BJ (cell line): ENCODE measurements at regions not wholly inside any gene's neighbourhood (a gene's known extent, or its start where the extent isn't known, plus 50 kb on each side); places are given as distances from the start of the nearest gene placed in this dataset.

Source experiments
- CTCF ChIA-PET: fragments of 350-600 bp; formaldehyde crosslinking; extraction: SDS; loops from one replicate; lab custom pipeline; 2021; ENCODE audit warnings: antibody characterized with exemption, inconsistent platforms; lab: Yijun Ruan, JAX
- POLR2A ChIA-PET: fragments of 300-600 bp; sonication (Branson Sonifier 250); formaldehyde crosslinking; extraction: SDS; loops from one replicate; lab custom pipeline; 2021; ENCODE audit warnings: antibody characterized with exemption; lab: Charles Lee
- DNase-seq: peaks from one replicate; pipeline ENCODE4 v3.0.0-alpha.2; 2011; ENCODE audit warnings: low read depth
- H3K27me3 ChIP-seq: 2 replicates; pipeline ENCODE4 v1.6.0; 2011; ENCODE audit warnings: low read length; ENCODE audit not compliant: control insufficient read depth, insufficient read depth
- H3K36me3 ChIP-seq: 2 replicates; pipeline ENCODE4 v1.5.1; 2011; ENCODE audit warnings: low read length; ENCODE audit not compliant: control insufficient read depth, insufficient read depth
- H3K4me3 ChIP-seq: 2 replicates; pipeline ENCODE4 v1.5.1; 2011; ENCODE audit warnings: low read depth, mild to moderate bottlenecking, control low read depth, low read length
- TF ChIP-seq, protein P1 (sequence below): IDR thresholded peaks from 2 replicates; pipeline ENCODE4 v1.5.1; 2011; ENCODE audit warnings: low read depth, mild to moderate bottlenecking, control low read depth, inconsistent platforms, low read length, moderate library complexity; ENCODE audit not compliant: insufficient read depth

DNA sequence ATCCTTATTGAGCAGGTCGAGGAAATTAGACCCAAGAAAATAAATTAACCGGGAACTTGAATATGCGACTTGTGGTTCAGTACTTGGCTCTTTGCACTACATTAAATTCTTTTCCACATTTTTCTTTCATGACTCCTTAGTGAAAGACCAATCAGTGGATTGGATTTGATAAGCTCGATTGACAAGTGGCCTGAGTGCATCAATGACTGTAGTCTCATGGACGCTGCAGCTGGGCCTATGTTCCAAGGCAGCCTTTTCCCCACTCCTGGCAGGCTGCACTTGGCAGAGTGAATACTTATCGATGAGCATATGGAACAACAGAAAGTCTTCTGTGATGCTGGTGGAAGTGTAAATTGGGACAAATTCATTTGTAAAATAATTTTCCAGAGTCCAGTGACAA, 210.8 kb upstream of the EXOC2 start:
- POLR2A ChIA-PET, result no interaction called here
- H3K27me3 ChIP-seq, result peaks cover 11% of the 10 kb centered on the region
- H3K4me3 ChIP-seq, result no peak overlapping the region
- no peak for DNase-seq
- CTCF ChIA-PET, result no interaction called here
- TF ChIP-seq, protein P1, sequence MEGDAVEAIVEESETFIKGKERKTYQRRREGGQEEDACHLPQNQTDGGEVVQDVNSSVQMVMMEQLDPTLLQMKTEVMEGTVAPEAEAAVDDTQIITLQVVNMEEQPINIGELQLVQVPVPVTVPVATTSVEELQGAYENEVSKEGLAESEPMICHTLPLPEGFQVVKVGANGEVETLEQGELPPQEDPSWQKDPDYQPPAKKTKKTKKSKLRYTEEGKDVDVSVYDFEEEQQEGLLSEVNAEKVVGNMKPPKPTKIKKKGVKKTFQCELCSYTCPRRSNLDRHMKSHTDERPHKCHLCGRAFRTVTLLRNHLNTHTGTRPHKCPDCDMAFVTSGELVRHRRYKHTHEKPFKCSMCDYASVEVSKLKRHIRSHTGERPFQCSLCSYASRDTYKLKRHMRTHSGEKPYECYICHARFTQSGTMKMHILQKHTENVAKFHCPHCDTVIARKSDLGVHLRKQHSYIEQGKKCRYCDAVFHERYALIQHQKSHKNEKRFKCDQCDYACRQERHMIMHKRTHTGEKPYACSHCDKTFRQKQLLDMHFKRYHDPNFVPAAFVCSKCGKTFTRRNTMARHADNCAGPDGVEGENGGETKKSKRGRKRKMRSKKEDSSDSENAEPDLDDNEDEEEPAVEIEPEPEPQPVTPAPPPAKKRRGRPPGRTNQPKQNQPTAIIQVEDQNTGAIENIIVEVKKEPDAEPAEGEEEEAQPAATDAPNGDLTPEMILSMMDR, result no peak
- no peaks in the 10 kb centered on the region for H3K36me3 ChIP-seq

DNA sequence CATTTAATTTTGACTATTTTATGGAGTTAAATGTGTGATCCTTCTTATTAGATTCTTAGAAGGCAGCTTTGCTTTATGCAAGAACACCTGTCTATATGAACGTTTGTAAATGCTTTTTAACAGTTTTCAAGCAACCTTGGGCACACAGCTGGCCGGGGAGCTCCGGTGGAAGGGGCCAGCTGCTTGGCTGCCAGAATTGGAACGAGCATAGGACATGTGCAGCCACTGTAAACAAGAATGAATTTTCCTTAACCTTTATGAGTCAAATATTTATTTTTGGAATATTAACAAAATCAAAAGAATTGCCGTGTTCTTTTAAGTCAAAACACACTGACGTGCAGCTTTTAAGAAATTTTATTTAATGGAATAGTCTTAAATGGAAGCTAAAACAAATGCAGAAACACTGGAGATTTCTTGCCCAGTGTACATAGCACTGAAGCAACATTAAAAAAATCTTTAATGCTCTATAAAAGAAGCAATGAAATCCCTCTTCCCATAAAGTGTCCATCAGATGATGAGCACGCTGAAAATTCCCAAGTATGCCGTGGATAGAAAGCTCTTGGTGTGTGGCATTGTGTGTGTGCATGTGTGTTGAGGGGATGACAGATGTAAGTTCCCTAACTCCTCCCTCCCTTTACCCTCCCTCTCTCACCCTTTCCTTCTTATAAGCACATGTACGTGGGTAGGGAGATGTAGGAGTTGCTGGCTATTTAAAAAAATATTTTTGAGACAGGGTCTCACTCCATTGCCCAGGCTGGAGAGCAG, 208.9 kb upstream of the EXOC2 start:
- ChIA-PET POLR2A (no interaction called here), CTCF (interaction anchor here (1.0 to 1.2 kb wide), 2 partner anchors 94 to 535 kb away, joined by 3 read pairs; no protein-coding TSS in a partner anchor)
- Histone ChIP-seq H3K27me3 (peaks cover 20% of the 10 kb centered on the region), H3K36me3 (no peaks in the 10 kb centered on the region), H3K4me3 (no peak overlapping the region)
- TF ChIP-seq, protein P1, result no peak
- no peak for DNase-seq

DNA sequence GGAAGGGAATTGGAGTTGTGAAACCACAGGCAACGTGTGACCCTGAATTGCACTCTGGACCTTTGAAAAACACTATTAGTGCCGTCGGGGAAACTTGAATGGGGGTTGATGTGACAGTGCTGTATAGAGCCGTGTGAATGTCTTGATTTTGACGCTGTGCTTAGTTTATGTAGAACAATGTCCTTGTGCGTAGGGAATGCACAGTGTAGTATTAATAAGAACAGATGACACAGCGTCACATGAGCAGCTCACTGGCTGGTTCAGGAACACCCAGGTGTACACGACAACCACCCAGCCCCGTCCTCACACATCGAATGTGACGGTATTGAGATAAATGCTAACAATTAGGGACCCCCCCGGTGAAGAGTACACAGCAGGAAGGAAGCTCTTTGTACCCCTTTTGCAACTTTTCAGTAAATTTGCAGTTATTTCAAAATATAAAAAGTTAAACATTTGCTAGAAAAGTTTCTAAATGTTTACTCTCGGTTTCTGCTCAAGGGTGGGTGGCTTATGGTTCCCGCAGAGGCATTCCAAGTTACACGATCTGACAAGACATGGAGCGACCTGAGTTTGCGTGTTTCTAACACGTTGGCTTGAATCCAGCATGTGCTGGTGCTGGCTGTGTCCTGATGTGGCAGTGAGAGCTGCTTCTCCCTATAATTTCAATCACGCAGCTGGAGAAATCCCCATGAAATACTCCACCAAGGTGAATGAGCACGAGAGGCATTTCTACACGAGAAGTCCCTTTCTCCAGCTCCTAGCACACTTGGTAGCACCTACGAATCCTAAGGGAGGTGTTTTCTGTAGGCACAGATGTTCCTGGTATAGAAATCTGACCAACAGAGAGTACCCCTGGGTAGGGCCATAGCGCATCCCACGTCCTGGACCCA, 208.0 kb upstream of the EXOC2 start:
- TF ChIP-seq, protein P1, result no peak
- ChIA-PET POLR2A (no interaction called here), CTCF (interaction anchor here (1.0 to 1.2 kb wide), 2 partner anchors 93 to 536 kb away, joined by 3 read pairs; no protein-coding TSS in a partner anchor)
- H3K27me3 ChIP-seq, result peaks cover 20% of the 10 kb centered on the region
- no peaks in the 10 kb centered on the region for H3K36me3 ChIP-seq
- DNase-seq, result no peak
- H3K4me3 ChIP-seq, result no peak overlapping the region

DNA sequence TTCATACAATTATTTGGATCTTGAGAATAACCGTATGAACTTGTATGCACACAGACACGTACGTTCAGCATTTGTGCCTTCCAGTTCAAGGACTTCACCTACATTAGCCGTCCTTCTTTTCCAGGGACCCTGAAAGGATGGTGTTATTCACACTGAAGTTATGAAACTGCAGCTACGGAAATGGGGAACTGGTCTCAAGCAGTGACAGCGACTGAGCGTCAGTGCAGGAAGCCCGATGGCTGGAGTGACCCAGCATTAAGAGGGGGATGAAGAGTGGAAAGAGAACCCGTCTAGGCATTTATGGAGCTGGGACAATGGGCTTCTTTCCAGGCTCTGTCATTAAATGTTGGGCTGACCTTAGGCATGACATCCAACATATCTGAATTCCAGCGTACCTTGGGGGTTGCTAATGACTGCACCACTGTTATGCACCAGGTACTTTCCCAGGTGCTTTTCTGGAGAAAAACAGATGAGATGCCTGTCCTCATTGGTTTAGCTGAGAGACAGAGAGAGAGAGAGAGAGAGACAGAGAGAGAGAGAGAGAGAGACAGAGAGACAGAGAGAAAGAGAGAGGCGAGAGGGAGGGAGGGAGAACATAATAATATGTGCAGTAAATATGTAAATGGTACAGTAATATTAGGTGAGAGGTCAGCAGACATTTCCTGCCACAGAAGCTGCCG, 204.7 kb upstream of the EXOC2 start:
- DNase-seq, result no peak
- H3K27me3 ChIP-seq, result peaks cover 19% of the 10 kb centered on the region
- ChIA-PET CTCF (interaction anchor here (0.5 to 0.9 kb wide), 3 partner anchors 9 to 67 kb away, joined by 3 read pairs; no protein-coding TSS in a partner anchor), POLR2A (no interaction called here)
- TF ChIP-seq, protein P1, result no peak
- H3K36me3 ChIP-seq, result no peaks in the 10 kb centered on the region
- no peak overlapping the region for H3K4me3 ChIP-seq
